Fibroblast of lung (primary cell): ENCODE measurements at regions not wholly inside any gene's neighbourhood (a gene's known extent, or its start where the extent isn't known, plus 50 kb on each side); places are given as distances from the start of the nearest gene placed in this dataset.

ENCODE experiments used
- EZH2 ChIP-seq: IDR thresholded peaks from 2 replicates; pipeline ENCODE4 v1.5.1; 2012; ENCODE audit warnings: low read length, control low read depth, mild to moderate bottlenecking; ENCODE audit errors: missing control alignments
- TF ChIP-seq, protein P1 (sequence below), 2 donors: IDR thresholded peaks in 1 of 2; conservative IDR thresholded peaks in 1 of 2; 1 replicate in 1 of 2; 2 replicates in 1 of 2; pipeline ENCODE4 v1.5.1; 2011 to 2012; ENCODE audit warnings: low read length in 2 of 2, control low read depth in 1 of 2, inconsistent platforms in 1 of 2, low read depth in 1 of 2, mild to moderate bottlenecking in 1 of 2

DNA sequence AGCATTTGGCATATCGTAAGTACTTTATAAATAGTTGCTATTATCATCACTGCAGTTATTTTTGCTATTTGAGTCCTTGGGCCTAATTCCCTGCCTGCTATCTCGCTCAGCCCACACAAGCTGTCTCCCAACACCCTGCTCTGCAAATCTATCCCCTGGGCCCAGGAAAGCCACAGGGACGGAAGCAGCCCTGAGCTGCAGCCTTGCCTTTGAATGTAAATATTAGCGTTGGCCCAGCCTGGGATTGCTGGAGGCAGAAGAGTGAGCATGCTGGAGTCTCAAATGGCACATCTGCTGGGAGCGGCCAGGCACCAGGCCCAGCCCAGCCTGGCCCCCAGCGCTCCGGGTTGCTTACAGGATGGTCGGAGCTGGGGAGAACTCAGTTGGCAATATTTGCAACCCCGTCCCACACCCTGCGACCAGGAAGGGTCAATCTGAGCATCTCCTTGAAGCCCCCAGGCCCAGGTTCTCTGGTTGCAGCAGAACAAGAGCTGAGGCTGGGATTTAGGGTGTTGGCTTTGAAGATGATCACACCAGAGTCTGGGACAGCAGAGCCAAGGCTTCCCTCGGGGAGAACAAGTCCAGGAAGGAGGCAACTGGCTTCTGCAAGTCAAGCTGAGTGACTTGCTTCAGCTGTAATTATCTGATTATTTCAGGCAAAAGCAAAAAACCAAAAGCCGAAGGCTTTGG lies 529.6 kb downstream of the SHQ1 start:
- TF ChIP-seq, protein P1, sequence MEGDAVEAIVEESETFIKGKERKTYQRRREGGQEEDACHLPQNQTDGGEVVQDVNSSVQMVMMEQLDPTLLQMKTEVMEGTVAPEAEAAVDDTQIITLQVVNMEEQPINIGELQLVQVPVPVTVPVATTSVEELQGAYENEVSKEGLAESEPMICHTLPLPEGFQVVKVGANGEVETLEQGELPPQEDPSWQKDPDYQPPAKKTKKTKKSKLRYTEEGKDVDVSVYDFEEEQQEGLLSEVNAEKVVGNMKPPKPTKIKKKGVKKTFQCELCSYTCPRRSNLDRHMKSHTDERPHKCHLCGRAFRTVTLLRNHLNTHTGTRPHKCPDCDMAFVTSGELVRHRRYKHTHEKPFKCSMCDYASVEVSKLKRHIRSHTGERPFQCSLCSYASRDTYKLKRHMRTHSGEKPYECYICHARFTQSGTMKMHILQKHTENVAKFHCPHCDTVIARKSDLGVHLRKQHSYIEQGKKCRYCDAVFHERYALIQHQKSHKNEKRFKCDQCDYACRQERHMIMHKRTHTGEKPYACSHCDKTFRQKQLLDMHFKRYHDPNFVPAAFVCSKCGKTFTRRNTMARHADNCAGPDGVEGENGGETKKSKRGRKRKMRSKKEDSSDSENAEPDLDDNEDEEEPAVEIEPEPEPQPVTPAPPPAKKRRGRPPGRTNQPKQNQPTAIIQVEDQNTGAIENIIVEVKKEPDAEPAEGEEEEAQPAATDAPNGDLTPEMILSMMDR (conservative IDR thresholded peaks at IDR 0.05 in 1 of 2, IDR thresholded peaks at IDR 0.05 in 1 of 2; ENCODE audit: low read depth in 1 of 2, low read length in 2 of 2), result no peak
- TF ChIP-seq EZH2, result no peak
